ENCODE measurements at regions not wholly inside any gene's neighbourhood (a gene's known extent, or its start where the extent isn't known, plus 50 kb on each side); places are given as distances from the start of the nearest gene placed in this dataset.

DNA sequence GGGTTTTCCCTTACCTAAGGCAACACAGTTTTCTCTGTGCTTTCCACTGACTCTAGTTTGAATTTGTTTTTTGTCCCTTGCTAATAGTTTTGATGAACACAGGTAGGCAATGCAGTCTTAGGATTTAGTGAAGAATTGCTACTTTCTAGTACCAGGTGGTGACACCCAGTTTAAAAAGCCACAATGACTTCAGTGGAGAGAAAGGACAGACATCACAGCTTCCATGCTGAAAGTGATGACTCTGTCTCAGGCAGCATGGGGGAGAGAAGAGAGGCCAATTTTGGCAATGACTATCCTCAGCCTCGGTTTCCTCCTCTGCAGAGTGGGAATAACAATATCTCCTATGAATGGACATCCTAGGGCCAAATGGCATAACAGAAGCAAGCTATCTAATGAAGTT lies 118.8 kb downstream of the AXIN2 start:
- DNase-seq, result no peak

DNA sequence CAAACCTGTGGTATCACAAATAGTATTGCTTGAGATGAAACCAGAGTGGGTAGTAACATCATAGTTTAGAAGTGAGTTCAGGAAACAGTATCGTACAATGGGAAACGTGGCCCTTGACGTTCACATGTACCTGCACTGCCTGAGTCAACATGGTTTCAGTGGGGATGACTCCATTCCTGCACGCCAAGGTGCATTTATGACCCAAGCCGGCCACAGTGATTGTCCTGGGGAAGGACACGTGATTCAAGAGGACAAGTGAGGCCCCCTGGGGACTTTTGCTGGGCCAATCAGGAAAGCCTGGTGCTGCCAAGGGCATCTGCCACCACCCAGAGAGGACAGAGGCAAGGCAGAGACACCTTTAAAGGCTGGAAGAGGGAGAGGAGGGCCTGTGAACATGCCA lies 119.2 kb downstream of the AXIN2 start:
- DNase-seq, result no peak

DNA sequence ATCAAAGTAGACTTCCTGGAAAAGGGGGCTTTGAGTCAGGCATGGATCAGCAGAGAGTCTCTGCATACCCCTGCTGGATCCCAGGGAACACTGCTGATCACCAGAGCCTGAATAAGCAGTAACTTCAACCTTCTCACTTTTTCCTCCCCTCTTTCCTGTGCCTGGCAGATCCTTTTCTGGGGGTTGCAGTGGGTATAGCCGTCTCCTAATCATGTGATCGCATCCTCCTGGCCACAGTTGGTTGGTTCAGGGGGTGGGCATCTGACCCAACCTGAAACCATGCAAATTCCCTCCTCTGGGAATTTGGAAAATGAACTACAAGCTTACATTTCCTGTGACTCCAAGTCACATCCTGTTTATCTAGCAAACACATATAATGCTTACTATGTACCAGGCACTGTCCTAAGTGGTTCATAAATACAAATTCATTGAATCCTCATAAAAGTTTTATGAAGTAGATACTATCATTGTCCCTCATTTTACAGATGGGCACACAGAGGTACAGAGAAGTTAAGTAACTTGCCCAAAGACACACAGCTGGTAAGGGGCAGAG lies 120.3 kb downstream of the AXIN2 start:
- DNase-seq, result no peak

DNA sequence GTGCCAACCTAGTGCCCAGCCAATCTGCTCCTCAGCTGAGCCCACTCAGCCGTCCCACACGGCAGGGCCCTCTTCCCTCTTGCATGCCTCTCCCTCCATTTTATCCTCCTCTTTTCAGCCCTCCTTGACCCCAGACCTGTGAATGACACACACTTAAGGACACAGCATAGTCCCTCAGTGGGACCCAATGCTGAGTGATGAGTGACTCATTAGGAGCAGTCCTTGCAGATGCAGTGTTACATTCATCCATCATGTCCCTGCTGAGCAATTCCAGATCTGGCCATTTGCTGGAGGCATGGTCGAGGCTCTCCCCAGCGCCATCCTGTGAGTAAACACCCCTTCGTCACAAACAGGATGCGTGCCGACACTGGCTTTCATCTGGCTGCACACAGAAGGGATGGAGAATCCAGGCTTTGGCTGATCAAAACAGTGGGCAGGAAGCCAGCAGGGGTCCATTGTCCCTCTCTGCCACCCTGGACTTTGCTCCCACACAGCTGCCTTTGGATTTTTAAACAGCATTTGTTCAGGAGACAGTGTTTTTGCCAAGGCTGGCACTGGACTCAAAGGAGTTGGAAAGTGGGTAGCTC lies 122.6 kb downstream of the AXIN2 start:
- DNase-seq, result no peak

DNA sequence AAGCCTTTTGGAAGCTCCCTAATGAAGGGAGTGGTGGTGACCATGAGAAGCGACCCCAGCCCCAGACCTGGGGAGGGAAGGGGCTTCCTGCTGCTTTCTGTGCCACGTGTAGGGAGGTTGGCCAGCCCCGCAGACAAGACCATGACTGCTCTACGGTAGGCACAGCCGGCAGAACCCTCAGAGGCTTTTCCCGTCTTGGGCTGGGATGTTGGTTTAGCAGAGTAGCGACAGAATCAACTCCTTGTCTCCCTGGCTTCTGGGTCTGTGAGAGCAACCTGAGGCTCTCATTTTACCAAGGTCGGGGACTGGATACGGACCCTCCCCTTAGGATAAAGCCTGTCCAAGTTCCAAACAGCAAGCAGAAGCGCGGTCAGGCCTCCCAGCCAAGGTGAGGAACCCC lies 123.3 kb downstream of the AXIN2 start:
- no peak for DNase-seq

DNA sequence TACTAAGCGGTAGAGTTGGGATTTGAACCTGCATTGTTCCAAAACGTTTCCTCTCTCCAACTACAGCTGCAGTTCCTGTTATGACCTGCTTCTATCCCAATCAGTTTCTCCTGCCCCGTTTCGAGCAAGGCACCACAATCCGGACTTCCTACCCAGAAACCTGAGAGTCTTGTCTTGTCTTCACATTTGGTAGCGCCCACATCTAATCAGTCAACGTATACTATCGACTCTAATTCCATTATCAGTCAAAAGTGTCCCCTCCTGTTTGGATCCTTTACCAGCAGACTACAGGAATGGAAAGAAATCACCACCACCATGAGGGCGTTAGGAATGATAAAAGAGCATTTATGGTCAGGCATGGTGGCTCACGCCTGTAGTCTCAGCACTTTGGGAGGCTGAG lies 124.6 kb downstream of the AXIN2 start:
- DNase-seq, result no peak

DNA sequence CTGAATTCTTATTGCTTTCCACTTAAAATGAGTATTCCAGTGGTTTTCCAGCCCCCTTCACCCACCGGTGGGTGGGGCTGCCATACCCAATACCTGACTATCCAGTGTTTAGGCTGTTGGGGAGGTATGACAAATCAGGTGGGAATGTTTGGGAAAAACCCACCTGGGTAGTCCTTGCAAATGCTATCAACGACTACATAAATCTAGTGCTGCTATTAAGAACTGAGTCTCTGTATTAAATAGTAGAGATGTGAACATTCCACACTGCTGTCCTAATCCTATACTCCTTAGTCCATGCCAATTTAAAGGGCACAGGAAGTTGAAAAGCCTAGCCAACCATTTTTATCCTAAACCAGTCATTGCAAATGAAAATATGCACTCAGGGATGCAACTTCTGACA lies 126.6 kb downstream of the AXIN2 start:
- no peak for DNase-seq

DNA sequence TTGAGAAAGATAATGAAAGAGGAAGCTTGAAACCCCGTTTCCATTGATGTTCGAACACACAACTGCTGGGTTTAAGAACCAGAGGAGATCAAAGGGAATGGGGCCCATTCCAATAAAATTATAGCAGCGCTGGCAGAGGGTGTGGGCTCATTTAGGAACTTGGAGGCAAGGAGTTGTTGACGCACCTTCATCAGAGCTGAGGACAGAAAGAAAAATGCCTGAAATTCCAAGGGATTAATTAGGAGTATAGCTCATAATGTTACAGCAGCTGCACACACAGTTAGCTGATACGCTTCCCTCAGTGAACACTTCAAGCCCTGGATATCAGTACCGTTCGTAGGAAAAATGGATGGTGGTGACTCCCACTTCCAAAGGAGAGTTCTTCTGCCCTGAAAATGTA lies 127.2 kb downstream of the AXIN2 start:
- DNase-seq, result no peak

DNA sequence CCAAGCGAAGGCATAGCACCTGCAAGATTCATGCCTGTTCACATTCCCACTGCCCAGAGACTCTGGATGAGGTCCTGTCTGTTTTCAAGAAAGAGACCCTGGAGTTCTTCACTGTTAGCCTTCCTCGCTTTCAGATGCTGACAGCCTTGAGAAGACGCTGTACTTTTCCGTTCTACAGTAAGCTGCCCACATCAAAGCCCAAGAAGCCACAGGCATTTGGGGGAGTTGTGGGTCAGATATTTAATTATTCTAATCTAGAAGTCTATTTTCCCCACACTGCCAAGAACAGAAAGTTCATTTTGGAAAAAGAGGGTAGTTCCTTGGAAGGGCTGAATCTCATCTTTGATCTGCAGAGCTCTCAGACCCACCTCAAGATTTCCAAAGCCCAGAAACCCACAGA lies 127.9 kb downstream of the AXIN2 start:
- DNase-seq, result no peak

DNA sequence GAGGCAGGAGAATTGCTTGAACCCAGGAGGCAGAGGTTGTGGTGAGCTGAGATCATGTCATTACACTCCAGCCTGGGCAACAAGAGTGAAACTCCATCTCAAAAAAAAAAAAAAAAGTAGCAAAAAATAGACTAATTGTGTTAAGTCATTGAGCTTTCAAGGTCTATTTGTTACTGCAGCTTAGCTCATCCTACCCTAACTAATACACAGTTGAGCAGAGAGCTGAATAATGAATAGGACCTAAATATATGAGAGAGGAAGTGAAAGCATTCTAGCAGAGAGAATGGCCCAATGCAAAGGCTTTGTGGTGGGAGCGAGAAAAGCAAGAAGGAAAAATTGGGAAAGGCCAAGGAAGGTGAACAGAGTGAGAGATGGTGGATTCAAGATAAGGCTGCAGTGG lies 128.3 kb downstream of the AXIN2 start:
- DNase-seq, result no peak

DNA sequence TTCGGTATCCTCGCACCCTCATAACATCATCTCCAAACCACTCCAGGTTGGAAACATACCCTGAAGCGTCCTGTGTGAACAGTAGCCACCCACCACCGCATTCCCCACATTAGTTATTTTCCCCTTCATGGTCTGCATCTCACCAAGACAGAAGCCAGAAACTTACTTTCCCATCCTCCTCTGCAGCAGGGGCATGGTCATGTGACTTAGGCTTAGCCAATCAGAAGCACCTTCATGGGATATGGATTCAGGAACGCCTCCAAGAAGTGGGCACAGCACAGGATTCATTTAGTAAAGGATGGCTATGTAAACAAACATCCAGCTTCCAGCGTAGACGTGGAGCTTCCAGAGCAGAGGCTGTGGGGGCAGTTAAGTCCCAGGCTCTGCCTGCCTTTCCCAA lies 130.3 kb downstream of the AXIN2 start:
- no peak for DNase-seq

DNA sequence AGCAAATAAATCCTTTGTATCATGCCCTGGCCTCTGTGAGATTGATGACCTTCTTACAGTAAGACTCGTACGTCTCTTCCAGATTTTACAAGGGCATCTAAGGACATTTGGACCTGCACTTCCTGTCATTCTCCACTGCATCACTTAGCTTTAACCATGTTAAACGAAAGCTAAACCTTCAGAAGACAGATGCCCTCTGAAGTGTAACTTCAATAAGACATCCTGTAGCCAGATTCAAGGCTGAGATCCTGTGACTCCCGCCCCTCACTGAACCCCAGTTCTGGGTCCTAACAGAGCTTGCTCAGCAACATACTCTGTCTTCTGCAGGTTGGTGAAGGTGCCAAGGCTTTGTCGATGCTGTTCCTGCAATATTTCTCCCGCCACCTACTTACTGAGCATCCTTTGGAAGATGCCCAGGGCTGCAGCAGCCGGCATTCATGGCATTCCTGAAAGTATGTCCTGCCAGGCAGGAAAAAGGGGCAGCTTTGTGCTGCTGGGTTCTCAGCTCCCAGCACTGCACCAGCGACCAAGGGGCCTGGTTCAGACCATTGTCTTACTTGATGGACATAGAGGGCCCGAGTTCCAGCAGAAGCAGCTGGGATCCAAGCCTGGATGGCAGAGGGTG lies 131.1 kb downstream of the AXIN2 start:
- DNase-seq, result no peak

DNA sequence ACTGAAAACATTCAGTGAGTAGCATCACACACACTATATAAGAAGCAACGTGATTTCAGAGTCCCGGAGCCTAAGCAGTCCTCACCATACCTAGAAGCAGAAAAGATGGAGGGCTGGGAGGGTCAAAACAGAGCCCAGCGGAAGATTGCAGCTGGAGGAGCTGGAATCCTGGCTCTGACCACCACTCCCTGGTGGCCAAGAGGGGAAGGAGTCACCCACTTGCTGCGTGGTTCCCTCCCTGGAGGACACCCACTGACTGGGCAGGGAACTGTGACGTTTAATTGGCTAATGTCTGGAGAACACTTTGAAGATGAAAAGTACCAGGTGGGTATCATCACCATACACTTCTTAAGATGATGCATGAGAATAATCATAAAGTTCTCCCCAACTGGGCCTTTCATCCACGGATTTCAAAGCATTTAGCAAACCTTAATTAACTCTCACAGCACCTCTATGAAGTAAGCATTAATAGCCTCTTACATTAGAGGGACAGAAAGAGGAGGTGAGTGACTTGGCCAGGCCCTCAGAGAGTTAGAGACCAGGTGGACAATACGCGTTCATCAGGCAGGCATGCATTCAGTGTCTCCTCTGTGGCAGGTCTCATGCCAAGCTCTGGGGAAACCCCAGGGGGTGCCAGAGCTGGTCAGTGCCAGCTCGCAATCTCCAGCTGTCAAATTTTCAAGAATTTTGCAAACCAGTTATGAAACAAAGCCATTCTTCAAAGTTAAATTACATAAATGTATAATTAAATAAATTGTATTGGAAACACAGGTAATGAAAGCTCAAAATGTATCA lies 137.9 kb downstream of the AXIN2 start:
- no peak for DNase-seq

DNA sequence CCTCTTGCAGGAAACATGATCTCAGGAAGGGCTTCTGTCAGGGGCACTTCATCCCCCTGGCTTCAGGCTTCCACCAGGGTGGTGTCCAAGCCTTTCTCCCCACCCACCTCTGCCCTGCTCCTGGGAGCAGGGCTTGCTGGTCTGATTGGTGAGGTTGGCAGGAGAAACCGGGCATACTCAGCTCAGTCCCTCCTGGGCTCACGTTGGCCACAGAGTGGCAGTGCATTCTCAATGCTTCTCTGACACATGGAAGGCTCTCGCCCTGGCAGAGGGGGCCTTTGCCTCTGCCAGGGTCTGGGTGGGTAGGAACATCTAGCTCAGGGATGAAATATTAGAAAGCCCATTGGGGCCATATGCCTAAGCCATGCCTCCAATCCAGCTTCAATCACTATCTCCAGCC lies 142.8 kb downstream of the AXIN2 start:
- no peak for DNase-seq

DNA sequence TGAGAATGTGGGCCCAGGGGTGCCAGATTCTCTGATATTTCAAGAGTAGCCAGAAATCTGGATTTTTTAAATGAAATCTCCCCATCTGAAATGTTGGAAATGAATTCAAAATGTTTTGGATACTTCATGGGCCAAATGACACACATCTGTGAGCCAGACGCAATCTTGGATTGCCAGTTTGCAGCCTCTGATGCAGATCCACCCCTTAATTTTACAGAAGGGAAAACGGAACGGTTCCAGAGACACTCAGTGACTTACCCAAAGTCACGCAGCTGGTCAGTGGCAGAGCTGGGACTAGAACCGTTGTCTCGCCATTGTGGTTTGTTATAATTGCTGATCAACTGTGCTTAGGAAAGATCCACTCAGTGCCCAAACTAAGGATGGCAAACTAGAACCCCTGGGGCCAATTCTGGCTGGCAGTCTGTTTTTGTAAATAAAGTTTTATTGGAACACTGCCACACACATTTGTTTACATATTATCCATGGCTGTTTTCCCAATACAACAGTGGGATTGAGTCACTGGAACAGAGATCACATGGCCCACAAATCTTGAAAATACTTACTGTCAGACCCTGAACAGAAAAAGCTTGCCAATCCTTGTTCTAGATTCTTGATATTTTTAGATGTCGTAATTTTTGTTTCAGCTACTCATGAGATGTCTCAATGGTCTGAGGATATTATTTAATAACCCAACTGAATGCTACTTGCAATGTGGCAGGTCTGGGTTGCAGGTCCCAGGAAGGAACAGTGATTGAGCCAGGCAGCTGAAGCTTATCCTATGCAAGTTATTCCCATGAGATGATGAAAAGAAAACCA lies 143.8 kb downstream of the AXIN2 start:
- DNase-seq, result no peak

DNA sequence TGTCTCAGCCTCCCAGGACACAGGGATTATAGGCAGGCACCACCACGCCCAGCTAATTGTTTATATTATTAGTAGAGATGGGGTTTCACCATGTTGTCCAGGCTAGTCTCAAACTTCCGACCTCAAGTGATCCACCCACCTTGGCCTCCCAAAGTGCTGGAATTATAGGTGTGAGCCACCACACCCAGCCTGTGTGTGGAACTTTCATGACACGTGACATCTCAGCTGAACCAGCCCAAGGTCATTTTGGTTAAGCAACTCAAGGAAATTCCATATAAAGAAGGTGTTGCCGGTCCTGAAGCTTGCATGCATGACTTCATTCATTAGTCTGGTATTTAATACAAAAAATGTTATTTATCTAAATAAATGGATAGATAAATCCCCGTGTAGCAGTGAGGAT lies 145.5 kb downstream of the AXIN2 start:
- no peak for DNase-seq

DNA sequence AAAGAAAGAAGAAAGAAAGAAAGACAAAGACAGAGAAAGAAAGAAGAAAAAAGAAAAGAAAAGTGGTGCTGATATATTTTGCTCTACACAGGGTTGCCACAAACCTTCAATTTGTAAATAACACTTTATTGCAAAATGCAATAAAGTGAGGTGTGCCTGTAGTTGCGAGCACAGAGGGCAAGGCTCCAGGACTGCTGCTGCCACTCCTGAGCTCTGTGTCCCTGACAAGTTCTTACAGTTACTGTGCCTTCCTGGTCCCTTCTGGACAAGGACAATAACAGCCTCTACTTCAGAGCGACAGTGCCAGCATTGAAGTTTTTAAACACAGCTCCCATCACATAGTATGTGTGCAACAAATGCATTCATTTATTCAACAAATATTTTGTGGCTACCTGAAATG lies 148.1 kb downstream of the AXIN2 start:
- no peak for DNase-seq

DNA sequence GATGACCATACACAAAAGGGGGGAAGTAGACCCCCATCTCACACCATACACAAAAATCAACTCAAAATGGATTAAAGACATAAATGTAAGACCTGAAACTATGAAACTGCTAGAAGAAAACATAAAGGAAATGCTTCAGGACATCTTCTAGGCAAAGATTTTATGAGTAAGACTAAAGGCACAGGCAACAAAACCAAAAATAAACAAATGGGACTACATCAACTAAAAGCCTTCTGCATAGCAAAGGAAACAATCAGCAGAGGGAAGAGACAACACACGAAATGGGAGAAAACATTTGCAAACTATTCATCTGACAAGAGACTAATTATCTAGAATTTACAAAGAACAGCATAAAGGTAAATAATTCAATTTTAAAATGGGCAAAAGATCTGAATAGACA lies 152.1 kb downstream of the AXIN2 start:
- no peak for DNase-seq

DNA sequence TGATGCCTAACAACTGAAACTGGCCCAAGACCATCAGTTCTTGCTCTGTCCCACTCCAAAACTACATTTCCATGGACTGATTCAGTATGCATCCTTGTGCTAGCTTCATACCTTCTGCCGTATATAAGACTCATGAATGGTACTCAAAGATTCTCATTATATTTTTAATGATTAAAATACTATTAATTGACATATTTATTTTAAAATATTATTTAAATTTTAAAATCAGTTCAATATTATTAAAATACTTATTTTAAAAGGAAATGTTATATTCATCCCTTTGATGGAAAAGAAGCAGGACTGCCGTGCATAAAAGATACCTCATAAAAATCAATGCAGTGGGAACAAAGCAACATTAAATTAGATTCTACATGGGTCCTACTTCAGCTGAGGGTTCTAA lies 153.4 kb downstream of the AXIN2 start:
- DNase-seq, result no peak

DNA sequence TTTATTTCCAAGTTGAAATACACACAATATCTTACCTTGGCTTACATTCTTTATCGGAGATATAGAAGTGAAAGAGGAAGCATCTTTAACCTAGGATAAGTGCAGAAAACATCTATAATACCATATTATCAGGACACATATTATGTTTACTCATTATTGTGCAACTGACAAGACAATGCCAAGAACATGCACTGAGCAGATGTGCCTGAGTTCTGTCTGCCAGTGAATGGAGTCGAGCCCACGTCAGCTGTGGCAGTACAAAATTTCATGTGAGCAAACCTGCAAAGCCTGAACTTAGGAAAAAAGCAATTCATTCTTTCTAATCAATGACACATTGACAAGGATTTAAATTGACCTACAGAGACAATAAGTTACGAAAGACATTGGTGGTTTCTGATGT lies 154.4 kb downstream of the AXIN2 start:
- DNase-seq, result no peak

DNA sequence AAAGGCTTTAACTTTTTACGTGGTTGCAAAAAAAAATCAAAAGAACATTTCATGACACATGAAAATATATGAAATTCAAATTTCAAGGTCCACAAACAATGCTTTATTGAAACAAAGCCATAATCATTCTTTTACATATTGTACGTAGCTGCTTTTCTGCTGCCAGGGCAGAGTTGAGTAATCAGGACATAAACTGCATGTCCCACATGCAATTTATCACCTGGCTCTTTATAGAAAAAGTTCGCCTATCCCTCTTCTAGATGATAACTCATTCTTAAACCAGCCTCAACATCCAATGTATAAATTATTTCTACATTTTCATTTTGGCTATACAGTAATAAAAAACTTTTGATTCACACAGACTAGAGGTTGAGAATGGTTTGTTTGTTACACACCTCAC lies 154.9 kb downstream of the AXIN2 start:
- no peak for DNase-seq

DNA sequence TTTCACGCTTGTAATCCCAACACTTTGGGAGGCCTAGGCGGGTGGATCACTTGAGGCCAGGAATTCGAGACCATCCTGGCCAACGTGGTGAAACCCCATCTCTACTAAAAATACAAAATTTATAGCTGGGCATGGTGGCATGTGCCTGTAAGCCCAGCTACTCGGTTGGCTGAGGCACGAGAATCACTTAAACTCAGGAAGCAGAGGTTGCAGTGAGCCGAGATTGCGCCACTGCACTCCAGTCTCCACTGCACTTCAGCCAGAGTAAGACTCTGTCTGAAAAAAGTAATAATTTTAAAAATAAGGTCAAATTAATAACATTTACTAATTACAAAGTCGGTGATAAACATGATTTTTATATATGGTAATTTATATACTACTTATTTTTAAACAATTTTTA lies 155.9 kb downstream of the AXIN2 start:
- DNase-seq, result no peak

DNA sequence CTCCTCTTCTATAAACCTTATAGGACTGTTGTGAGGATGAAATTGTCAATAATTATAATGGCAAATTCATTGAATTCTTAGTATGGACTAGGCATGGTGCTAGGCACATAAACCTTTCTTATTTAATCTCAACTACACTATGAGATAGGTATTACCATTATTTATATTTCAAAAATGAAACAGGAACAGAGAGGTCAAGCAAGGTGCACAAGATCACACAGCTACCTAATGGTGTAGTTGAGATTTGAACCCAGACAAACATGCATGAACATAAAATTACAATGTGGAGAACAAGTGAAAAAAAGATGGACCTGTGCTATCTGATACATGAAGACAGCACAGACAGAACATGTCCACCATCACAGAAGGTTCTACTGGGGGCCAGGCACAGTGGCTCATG lies 156.7 kb downstream of the AXIN2 start:
- DNase-seq, result no peak
